HepG2 (cell line): ENCODE measurements at regions not wholly inside any gene's neighbourhood (a gene's known extent, or its start where the extent isn't known, plus 50 kb on each side); places are given as distances from the start of the nearest gene placed in this dataset.

ENCODE experiments used
- ATAC-seq: fragments of 200-7000 bp; cut with Tn5 transposase; 3 replicates; pipeline ENCODE4 v1.9.1; 2020; ENCODE audit warnings: mild to moderate bottlenecking, moderate library complexity
- BruUV-seq: library from RNA; stranded (reverse); fragments of 400-500 nt; replicated peaks from 2 replicates; lab custom pipeline; 2021; lab: Mats Ljungman, UMichigan
- CTCF ChIA-PET: fragments of 300-600 bp; formaldehyde crosslinking; extraction: SDS; loops from one replicate; lab custom pipeline; 2021; ENCODE audit warnings: low total read pairs, inconsistent platforms, low intra/inter-chr PET ratio; lab: Yijun Ruan, JAX
- POLR2A ChIA-PET: fragments of 350-600 bp; sonication (Branson Sonifier 250); formaldehyde crosslinking; loops from one replicate; lab custom pipeline; 2020; ENCODE audit warnings: antibody characterized with exemption, inconsistent platforms; lab: Yijun Ruan, JAX
- DNase-seq: peaks from one replicate; pipeline ENCODE4 v3.0.0-alpha.2; 2015; ENCODE audit warnings: low spot score
- FAIRE-seq: peaks from 3 replicates; lab custom pipeline; 2011; peaks lifted over from hg19 to GRCh38; lab: Jason Lieb, UNC
- H2AFZ ChIP-seq: one replicate; pipeline ENCODE4 v1.6.1; 2011; ENCODE audit warnings: low read length, inconsistent platforms
- H3K27ac ChIP-seq: fragments of 300-600 bp; 3 replicates; pipeline ENCODE4 v1.8.0; 2011; ENCODE audit warnings: mixed run types, mild to moderate bottlenecking, mixed read lengths, low read length, inconsistent platforms; ENCODE audit not compliant: insufficient read depth; ENCODE audit errors: extremely low read length
- H3K27me3 ChIP-seq, 2 experiments: fragments of 200-600 bp in 1 of 2; 2 replicates in 1 of 2; 3 replicates in 1 of 2; pipeline versions ENCODE4 v1.6.0 to v1.8.0; 2011; ENCODE audit warnings: low read length in 2 of 2, mild to moderate bottlenecking in 2 of 2, moderate library complexity in 2 of 2, inconsistent platforms in 1 of 2; ENCODE audit not compliant: insufficient read depth in 2 of 2, control insufficient read depth in 1 of 2
- H3K36me3 ChIP-seq, 2 experiments: fragments of 200-600 bp in 1 of 2; replicated peaks in 1 of 2; 2 replicates in 1 of 2; 3 replicates in 1 of 2; pipeline versions ENCODE4 v1.5.1 to v1.8.0; 2011; ENCODE audit warnings: low read length in 2 of 2, inconsistent platforms in 1 of 2; ENCODE audit not compliant: insufficient read depth in 2 of 2, control insufficient read depth in 1 of 2
- H3K4me1 ChIP-seq: 2 replicates; pipeline ENCODE4 v1.5.1; 2012; ENCODE audit warnings: low read length, inconsistent platforms; ENCODE audit not compliant: insufficient read depth
- H3K4me2 ChIP-seq: 2 replicates; pipeline ENCODE4 v1.6.0; 2011; ENCODE audit warnings: low read depth, low read length, inconsistent platforms
- H3K4me3 ChIP-seq, 3 experiments: fragments of 200-600 bp in 1 of 3; sonication (generic), shearing (Covaris generic) in 1 of 3; replicated peaks in 1 of 3; 2 replicates each; pipeline ENCODE4 v1.5.1; 2011 to 2016; ENCODE audit warnings: low read length in 3 of 3, inconsistent platforms in 2 of 3, low read depth in 2 of 3, mild to moderate bottlenecking in 2 of 3, control low read depth in 1 of 3, mixed read lengths in 1 of 3; ENCODE audit not compliant: insufficient read depth in 1 of 3
- H3K79me2 ChIP-seq: one replicate; pipeline ENCODE4 v1.6.1; 2011; ENCODE audit warnings: low read length, inconsistent platforms; ENCODE audit not compliant: insufficient read depth
- H3K9ac ChIP-seq: 2 replicates; pipeline ENCODE4 v1.6.0; 2011; ENCODE audit warnings: mild to moderate bottlenecking, low read depth, low read length, inconsistent platforms; ENCODE audit not compliant: insufficient read depth
- H3K9me3 ChIP-seq: 2 replicates; pipeline ENCODE4 v1.5.1; 2012; ENCODE audit warnings: mild to moderate bottlenecking, low read length
- H4K20me1 ChIP-seq: 2 replicates; pipeline ENCODE4 v1.6.0; 2011; ENCODE audit warnings: inconsistent platforms, mild to moderate bottlenecking, low read length, moderate library complexity; ENCODE audit not compliant: insufficient read depth
- ARNT2 ChIP-seq: sonication (generic); formaldehyde crosslinking; IDR thresholded peaks from 2 replicates; pipeline ENCODE4 v1.8.0; 2022; ENCODE audit warnings: mild to moderate bottlenecking, low read depth, missing genetic modification reagents, moderate library complexity
- CEBPB ChIP-seq: IDR thresholded peaks from 2 replicates; pipeline ENCODE4 v1.6.1; 2011; ENCODE audit warnings: low read depth, low read length, improper control_type of control experiment, borderline replicate concordance
- EHMT2 ChIP-seq: fragments of 200-600 bp; sonication (generic); IDR thresholded peaks from 2 replicates; pipeline ENCODE4 v1.7.0; 2017; ENCODE audit warnings: antibody characterized with exemption, low read depth, low read length, borderline replicate concordance
- FOXP4 ChIP-seq: sonication (generic); formaldehyde crosslinking; IDR thresholded peaks from 2 replicates; pipeline ENCODE4 v1.4.0; 2020; ENCODE audit warnings: missing genetic modification reagents
- GMEB1 ChIP-seq: sonication (generic); formaldehyde crosslinking; IDR thresholded peaks from 2 replicates; pipeline ENCODE4 v1.5.1; 2020; ENCODE audit warnings: missing genetic modification reagents, mild to moderate bottlenecking, borderline replicate concordance
- HOXA3 ChIP-seq: sonication (generic); formaldehyde crosslinking; IDR thresholded peaks from 2 replicates; pipeline ENCODE4 v1.5.0; 2020; ENCODE audit warnings: missing genetic modification reagents
- KDM6A ChIP-seq: IDR thresholded peaks from 2 replicates; pipeline ENCODE4 v1.6.1; 2016; ENCODE audit warnings: low read depth
- SIN3B ChIP-seq: fragments of 150-350 bp; IDR thresholded peaks from 2 replicates; pipeline ENCODE4 v1.6.1; 2014; ENCODE audit warnings: low read length
- TOPORS ChIP-seq: sonication (generic); formaldehyde crosslinking; IDR thresholded peaks from 2 replicates; pipeline ENCODE4 v1.8.0; 2023; ENCODE audit warnings: mild to moderate bottlenecking, missing genetic modification reagents
- ZFY ChIP-seq: sonication (generic); formaldehyde crosslinking; IDR thresholded peaks from 2 replicates; pipeline ENCODE4 v1.4.0; 2020; ENCODE audit warnings: missing genetic modification reagents
- ZNF589 ChIP-seq: sonication (generic); formaldehyde crosslinking; conservative IDR thresholded peaks from 2 replicates; pipeline ENCODE4 v1.8.0; 2022; ENCODE audit warnings: mild to moderate bottlenecking, moderate library complexity, missing genetic modification reagents
- ZNF878 ChIP-seq: sonication (generic); formaldehyde crosslinking; IDR thresholded peaks from 2 replicates; pipeline ENCODE4 v1.8.1; 2023; ENCODE audit warnings: mild to moderate bottlenecking, missing genetic modification reagents, moderate library complexity
- WGBS: methylation state at CpG from one replicate; pipeline ENCODE4 v1.1.6; 2017; ENCODE audit warnings: low lambda C conversion rate; 5-methylcytosine and 5-hydroxymethylcytosine counted together
- in situ Hi-C: cut with HindIII; loops from 2 replicates; pipeline ENCODE4 v1.10.0; 2017; ENCODE audit warnings: low pct_unique_long_range_greater_than_20kb; ENCODE audit not compliant: extremely low pct_ligation_motif_present
- intact Hi-C: fragments of 100-400 bp; cut with micrococcal nuclease; formaldehyde crosslinking; loops from one replicate; pipeline ENCODE4 v1.10.0; 2022; ENCODE audit not compliant: unreplicated experiment

GRCh38 chr3:181909241-181909640 lies 197.5 kb downstream of the SOX2 start:
- H3K79me2 ChIP-seq = no peaks in the 10 kb centered on the region
- H4K20me1 ChIP-seq = no peaks in the 10 kb centered on the region
- in situ Hi-C loops = no loop called here
- no peak overlapping the region for H3K27ac ChIP-seq
- DNase-seq (no peak), FAIRE-seq (no peak), ATAC-seq (no peak)
- TF ChIP-seq SIN3B = no peak
- no peak for TF ChIP-seq CEBPB
- no peak for TF ChIP-seq TOPORS (CRISPR knock-in tag)
- no peak for TF ChIP-seq FOXP4 (CRISPR knock-in tag)
- TF ChIP-seq ZNF589 (CRISPR knock-in tag) = no peak
- TF ChIP-seq HOXA3 (CRISPR knock-in tag) = no peak
- no peak for TF ChIP-seq ARNT2 (CRISPR knock-in tag)
- TF ChIP-seq EHMT2 = no peak
- TF ChIP-seq KDM6A (CRISPR knock-in tag) = no peak
- no peak for TF ChIP-seq ZFY (CRISPR knock-in tag)
- no peak for TF ChIP-seq GMEB1 (CRISPR knock-in tag)
- TF ChIP-seq ZNF878 (CRISPR knock-in tag) = no peak
- WGBS = 24% methylated on average over 2 of the region's 2 CpGs
- no peak overlapping the region for H2AFZ ChIP-seq
- ChIA-PET POLR2A (no interaction called here), CTCF (no interaction called here)
- no peaks in the 10 kb centered on the region for H3K9me3 ChIP-seq
- H3K4me3 ChIP-seq = no peak overlapping the region
- H3K36me3 ChIP-seq = no peaks in the 10 kb centered on the region
- no peak overlapping the region for H3K4me2 ChIP-seq
- H3K27me3 ChIP-seq = no peaks in the 10 kb centered on the region
- BruUV-seq = no TSS peak
- H3K4me1 ChIP-seq = no peaks in the 10 kb centered on the region
- no peak overlapping the region for H3K9ac ChIP-seq
- intact Hi-C loops = no loop called here
